ENCODE measurements at regions not wholly inside any gene's neighbourhood (a gene's known extent, or its start where the extent isn't known, plus 50 kb on each side); places are given as distances from the start of the nearest gene placed in this dataset.

GRCh38 chr14:97554597-97554996 is 757.4 kb downstream of the VRK1 start:
- DNase-seq (no peak), ATAC-seq (no peak)
- intact Hi-C loops (cut with DNase I): no loop called here

- no peak for ATAC-seq
- DNase-seq: no peak
- intact Hi-C loops (cut with DNase I): no loop called here
These were observed 767.2 kb downstream of the VRK1 start for GRCh38 chr14:97564334-97564733.

GRCh38 chr14:97571201-97571600 is 774.0 kb downstream of the VRK1 start:
- intact Hi-C loops (cut with DNase I): no loop called here
- DNase-seq (no peak), ATAC-seq (no peak)

- ATAC-seq: no peak
- intact Hi-C loops (cut with DNase I): no loop called here
- DNase-seq: no peak
These were observed 774.8 kb downstream of the VRK1 start for GRCh38 chr14:97571866-97572555.

GRCh38 chr14:97572583-97573458 is 775.6 kb downstream of the VRK1 start:
- DNase-seq (no peak), ATAC-seq (no peak)
- intact Hi-C loops (cut with DNase I): no loop called here

GRCh38 chr14:97575677-97576076 is 778.5 kb downstream of the VRK1 start:
- ATAC-seq (no peak), DNase-seq (no peak)
- intact Hi-C loops (cut with DNase I): no loop called here

- DNase-seq: no peak
- intact Hi-C loops (cut with DNase I): no loop called here
- ATAC-seq: no peak
These were observed 781.9 kb downstream of the VRK1 start for GRCh38 chr14:97578982-97579548.

GRCh38 chr14:97581016-97581415 is 783.8 kb downstream of the VRK1 start:
- no peak for ATAC-seq
- no peak for DNase-seq
- intact Hi-C loops (cut with DNase I): no loop called here

- DNase-seq (no peak), ATAC-seq (no peak)
- intact Hi-C loops (cut with DNase I): no loop called here
These were observed 784.8 kb downstream of the VRK1 start for GRCh38 chr14:97582022-97582421.

GRCh38 chr14:97584528-97584927 is 787.3 kb downstream of the VRK1 start:
- intact Hi-C loops (cut with DNase I): no loop called here
- no peak for ATAC-seq
- no peak for DNase-seq

GRCh38 chr14:97592341-97592980 is 795.3 kb downstream of the VRK1 start:
- no peak for DNase-seq
- intact Hi-C loops (cut with DNase I): no loop called here
- no peak for ATAC-seq

GRCh38 chr14:97594306-97594705 is 797.1 kb downstream of the VRK1 start:
- intact Hi-C loops (cut with DNase I): no loop called here
- DNase-seq (no peak), ATAC-seq (no peak)

- peak; percentile 56 to 61 for ATAC-seq
- intact Hi-C loops (cut with DNase I): no loop called here
- peak; percentile 17 for DNase-seq
These were observed 805.4 kb downstream of the VRK1 start for GRCh38 chr14:97602438-97603117.

- intact Hi-C loops (cut with DNase I): no loop called here
- no peak for DNase-seq
- ATAC-seq: no peak
These were observed 806.0 kb downstream of the VRK1 start for GRCh38 chr14:97603201-97603600.

- ATAC-seq (no peak), DNase-seq (no peak)
These were observed 807.5 kb downstream of the VRK1 start for GRCh38 chr14:97604731-97605130.

GRCh38 chr14:97618401-97618800 is 821.2 kb downstream of the VRK1 start:
- ATAC-seq (no peak), DNase-seq (no peak)
- intact Hi-C loops (cut with DNase I): no loop called here

More at GRCh38 chr14:97604731-97605130, 807.5 kb downstream of the VRK1 start:
- intact Hi-C loops (cut with DNase I): no loop called here

GRCh38 chr14:97618917-97619690 is 821.9 kb downstream of the VRK1 start:
- intact Hi-C loops (cut with DNase I): no loop called here
- ATAC-seq: no peak
- DNase-seq: no peak

- no peak for DNase-seq
- intact Hi-C loops (cut with DNase I): no loop called here
- no peak for ATAC-seq
These were observed 822.9 kb downstream of the VRK1 start for GRCh38 chr14:97620066-97620465.

GRCh38 chr14:97624985-97625384 is 827.8 kb downstream of the VRK1 start:
- intact Hi-C loops (cut with DNase I): no loop called here
- DNase-seq: no peak
- ATAC-seq: no peak

All from left cardiac atrium (tissue), 4 donors.